ENCODE measurements at regions not wholly inside any gene's neighbourhood (a gene's known extent, or its start where the extent isn't known, plus 50 kb on each side); places are given as distances from the start of the nearest gene placed in this dataset.
"Not testable (repeated sequence)": the region's sequence is repeated elsewhere in the genome, so short reads cannot be mapped to it uniquely, and the experiment has no call there.

DNA sequence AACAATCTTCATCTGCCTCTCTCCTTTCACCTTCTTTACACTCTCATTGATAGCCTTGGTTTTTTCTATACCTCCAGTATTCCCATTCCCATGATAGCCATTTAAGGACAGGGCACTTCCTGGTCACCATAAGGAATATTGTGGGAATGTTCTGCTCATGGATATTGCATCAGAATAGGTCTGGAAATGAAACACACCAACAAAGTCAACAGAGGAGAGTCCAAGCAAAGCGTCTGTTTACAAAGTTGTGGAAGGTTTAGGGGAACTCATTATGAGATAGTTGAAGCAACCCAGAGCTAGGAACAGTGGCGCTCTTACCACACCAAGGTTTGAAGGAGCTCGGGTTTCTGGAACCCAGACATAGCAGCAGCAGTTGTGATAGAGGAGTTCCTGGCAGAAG, 150.3 kb upstream of the TNP1 start:
- DNase-seq = no peak

GRCh38 chr2:217008794-217009193, 148.9 kb upstream of the TNP1 start:
- DNase-seq = no peak

DNA sequence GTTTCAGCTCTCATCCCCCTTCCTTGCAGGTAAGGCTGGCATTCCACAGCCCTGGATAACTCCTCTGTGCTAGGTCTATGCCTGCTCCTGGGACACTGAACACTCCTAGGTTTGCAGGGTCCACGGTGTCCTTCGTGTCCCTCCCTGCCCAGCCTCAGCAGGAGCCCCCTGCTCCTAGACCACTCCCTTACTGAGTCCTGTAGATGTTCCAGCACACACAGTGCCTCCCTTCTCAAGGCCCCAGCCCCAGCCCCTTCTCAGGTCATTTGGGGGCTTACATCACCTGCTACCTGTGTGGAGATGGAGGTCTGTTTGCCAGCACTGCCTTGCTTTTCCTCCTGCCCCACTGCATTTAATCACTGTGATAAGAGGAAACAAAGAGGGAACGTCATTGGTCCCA, 146.4 kb upstream of the TNP1 start:
- no peak for DNase-seq

- no peak for DNase-seq
These were observed 144.8 kb upstream of the TNP1 start for GRCh38 chr2:217004656-217005055.

- DNase-seq = no peak
These were observed 141.9 kb upstream of the TNP1 start for GRCh38 chr2:217001740-217002139.

DNA sequence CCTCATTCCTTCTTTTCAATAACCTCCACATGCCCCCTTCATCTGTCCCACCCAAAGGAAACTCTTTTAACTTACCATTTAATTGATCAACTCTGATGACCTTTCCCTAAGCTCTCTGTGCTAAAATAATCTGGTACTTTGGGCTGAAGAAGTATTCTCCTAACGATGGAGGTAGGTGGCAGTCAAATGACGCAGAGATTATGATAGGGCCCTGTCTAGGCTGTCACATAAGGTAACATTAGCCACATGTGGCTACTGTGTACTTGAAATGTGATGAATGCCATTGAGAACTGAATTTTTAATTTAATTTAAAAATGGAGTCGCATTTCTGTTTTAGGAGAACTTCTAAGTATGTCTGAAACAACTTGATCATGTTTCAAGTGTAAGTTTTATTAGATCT, 140.5 kb upstream of the TNP1 start:
- DNase-seq = no peak

GRCh38 chr2:216996279-216996845, 136.5 kb upstream of the TNP1 start:
- DNase-seq = no peak

- no peak for DNase-seq
These were observed 134.5 kb upstream of the TNP1 start for GRCh38 chr2:216994353-216994854.

DNA sequence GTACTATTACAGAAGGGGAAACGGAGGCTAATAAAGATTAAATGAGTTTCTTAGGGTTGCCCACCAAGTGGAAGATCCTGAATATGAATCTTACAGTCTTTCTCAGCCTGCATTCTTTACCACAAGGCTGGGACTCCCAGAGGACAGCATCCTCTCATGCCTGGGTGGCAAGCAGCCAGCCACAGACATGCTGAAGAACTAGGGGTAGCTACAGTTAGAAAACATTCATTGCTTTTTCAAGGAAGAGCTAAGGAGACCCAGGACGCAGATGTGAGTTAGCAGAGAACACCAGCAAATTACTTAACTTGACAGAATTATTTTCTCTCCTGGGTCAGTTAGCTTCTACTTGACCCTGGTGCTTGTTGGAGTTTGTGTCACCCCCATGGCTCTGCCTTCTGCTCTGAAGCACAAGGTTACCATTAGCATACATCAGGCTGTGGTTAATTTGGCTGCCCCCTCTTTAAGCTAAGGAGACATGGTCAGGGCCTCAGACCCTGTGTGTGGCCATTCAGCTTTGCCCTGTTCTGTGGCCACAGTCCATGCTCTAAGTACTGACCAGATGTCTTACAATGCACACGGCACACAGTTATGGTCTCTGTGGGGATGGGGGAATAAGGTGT, 132.3 kb upstream of the TNP1 start:
- DNase-seq = no peak

DNA sequence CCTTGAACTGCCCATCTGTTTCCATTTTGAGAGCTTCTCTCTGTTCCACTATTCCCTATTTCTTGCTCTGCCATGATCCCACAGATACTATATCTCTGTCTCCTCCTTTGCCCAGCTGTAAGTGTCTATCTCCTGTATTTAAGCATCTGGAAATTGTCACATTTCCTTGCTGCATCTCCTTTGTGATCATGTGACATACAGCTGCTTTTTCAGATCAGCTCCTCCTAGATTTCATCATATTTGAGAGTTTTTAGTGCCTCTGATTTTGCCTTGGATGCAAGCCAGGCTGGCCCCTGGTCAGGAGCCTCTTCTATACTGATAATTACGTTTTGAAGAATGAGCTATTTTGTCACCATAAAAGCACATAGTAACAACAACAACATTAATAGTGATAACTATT, 131.7 kb upstream of the TNP1 start:
- DNase-seq = no peak

DNA sequence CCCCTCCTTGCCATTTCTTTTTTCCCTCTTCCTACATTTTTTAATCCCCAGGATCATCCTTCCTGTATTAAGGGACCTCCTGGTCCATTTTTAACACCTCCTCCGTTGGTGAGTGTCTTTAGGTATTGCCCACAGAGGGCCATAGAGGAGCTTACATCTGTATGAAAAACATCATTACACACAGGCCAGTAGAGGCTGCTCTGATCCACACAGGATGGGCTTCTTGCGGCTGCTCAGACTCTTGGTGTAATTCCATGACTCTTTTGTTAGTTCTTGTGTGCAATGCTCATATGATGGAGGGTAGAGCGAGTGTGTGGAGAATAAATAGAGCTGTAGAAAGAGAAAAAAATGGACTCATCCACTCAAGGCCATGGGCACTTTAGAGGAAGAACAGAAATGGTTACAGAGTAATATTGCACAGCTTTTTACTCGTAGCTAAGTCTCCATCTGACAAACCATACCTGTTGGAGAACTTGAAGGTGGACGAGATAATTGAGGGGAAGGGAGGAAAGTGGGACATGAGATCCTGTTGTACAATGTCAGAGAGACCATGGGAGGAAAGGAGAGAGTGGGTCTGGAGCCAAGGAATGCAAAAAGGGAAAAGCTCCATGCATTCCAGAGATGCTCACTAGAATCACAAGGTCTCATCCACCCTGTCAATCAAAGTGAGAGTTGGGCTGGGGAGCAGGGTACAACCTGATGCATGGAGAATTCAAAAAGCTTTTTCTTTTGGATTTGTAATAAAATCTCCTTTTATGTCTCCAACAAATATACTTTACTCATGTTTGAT, 129.7 kb upstream of the TNP1 start:
- DNase-seq = peak in 1 of 2 experiments; percentile 35

GRCh38 chr2:216987252-216987821, 127.5 kb upstream of the TNP1 start:
- no peak for DNase-seq

DNA sequence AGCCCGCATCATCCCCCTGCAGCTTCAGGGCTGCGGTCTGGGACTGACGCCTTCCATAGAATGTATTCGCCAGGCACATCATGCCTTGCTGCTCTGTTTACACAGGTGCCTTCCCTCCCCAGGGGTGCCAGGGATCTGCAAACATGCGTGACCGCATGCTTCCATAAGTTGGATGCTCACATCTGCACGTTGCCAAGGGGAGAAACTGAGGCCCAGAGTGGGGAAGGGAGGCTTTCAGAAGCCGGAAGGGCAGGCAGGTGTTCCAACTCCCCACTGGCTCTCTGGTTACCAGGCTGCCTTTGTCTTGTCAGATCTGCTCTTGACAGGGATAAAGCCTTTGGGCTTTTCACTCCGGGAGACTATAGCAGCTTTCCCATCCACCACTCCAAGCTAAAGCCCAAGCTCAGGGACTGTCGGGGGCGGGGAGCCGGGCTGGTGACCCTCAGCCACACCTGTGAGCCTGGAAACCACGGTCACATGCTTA, 125.8 kb upstream of the TNP1 start:
- peak; percentile 94 to 99 for DNase-seq

DNA sequence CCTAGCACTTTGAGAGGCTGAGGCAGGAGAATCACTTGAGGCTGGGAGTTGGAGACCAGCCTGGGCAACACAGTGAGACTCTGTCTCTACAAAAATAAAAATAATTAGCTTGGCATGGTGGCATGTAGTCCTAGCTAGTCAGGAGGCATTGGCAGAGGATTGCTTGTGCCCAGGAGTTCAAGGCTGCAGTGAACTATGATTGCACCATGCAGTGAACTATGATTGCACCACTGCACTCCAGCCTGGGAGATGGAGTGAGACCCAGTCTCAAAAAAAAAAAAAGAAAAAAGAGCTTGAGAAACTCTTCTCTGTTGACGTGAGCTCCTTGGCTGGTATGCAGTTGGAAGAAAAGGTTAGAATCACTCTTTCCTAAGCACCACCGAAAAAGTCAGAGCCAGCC, 125.1 kb upstream of the TNP1 start:
- DNase-seq = no peak

- not testable (repeated sequence) for DNase-seq
These were observed 122.1 kb upstream of the TNP1 start for GRCh38 chr2:216981951-216982350.

DNA sequence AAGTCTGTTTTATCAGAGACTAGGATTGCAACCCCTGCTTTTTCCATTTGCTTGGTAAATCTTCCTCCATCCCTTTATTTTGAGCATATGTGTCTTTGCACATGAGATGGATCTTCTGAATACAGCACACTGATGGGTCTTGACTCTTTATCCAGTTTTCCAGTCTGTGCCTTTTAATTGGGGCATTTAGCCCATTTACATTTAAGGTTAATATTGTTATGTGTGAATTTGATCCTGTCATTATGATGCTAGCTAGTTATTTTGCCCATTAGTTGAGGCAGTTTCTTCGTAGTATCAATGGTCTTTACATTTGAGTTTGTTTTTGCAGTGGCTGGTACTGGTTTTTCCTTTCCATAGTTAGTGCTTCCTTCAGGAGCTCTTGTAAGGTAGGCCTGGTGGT, 120.6 kb upstream of the TNP1 start:
- DNase-seq = not testable (repeated sequence)

GRCh38 chr2:216974321-216975302, 114.7 kb upstream of the TNP1 start:
- DNase-seq = no peak

- DNase-seq = no peak
These were observed 111.7 kb upstream of the TNP1 start for GRCh38 chr2:216971593-216971992.

GRCh38 chr2:216970359-216970915, 110.6 kb upstream of the TNP1 start:
- DNase-seq = no peak

- no peak for DNase-seq
These were observed 108.0 kb upstream of the TNP1 start for GRCh38 chr2:216967889-216968288.

GRCh38 chr2:216960671-216961268, 100.9 kb upstream of the TNP1 start:
- DNase-seq = no peak

DNA sequence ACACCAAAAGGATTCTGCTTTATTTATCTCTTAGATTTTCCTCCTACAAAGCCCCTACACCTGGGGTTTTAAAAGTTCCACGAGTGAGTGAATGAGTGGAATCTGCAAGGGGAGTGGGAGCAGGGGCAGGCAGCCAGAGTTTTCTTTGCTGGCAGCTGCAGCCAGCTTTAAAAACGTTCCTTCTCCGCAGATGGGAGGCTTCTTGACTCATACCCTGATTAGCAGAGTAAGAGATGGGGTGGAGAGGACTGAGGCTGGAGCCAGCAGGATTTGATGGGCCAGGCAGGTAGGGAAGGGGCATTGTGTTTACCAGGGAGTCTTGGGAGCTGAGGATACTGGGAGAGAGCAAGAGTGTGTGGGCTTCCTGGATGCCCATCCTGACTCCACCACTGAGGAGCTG, 99.6 kb upstream of the TNP1 start:
- DNase-seq = no peak

Data from NCI-H2081 (cell line).